CD14-positive monocyte (primary cell): ENCODE measurements at regions not wholly inside any gene's neighbourhood (a gene's known extent, or its start where the extent isn't known, plus 50 kb on each side); places are given as distances from the start of the nearest gene placed in this dataset.

ENCODE experiments used
- DNase-seq, 3 donors: peaks; one replicate each; pipeline ENCODE4 v3.0.0-alpha.2; 2011 to 2022
- H2AFZ ChIP-seq: 2 replicates; pipeline ENCODE4 v1.6.0; 2012; ENCODE audit warnings: mild to moderate bottlenecking, low read depth, low read length, inconsistent platforms; ENCODE audit not compliant: insufficient read depth, poor library complexity, severe bottlenecking
- H3K27ac ChIP-seq, 2 donors: 1 replicate in 1 of 2; 2 replicates in 1 of 2; pipeline ENCODE4 v1.5.1; 2012 to 2013; ENCODE audit warnings: low read length in 2 of 2, control low read depth in 1 of 2, inconsistent platforms in 1 of 2, low read depth in 1 of 2, mild to moderate bottlenecking in 1 of 2
- H3K27me3 ChIP-seq, 2 donors: one replicate each; pipeline versions ENCODE4 v1.6.0 to v1.6.1; 2011 to 2013; ENCODE audit warnings: low read length in 2 of 2; ENCODE audit not compliant: control insufficient read depth in 2 of 2, insufficient read depth in 2 of 2
- H3K36me3 ChIP-seq, 2 donors: replicated peaks in 1 of 2; 1 replicate in 1 of 2; 2 replicates in 1 of 2; pipeline versions ENCODE4 v1.5.1 to v1.6.1; 2012 to 2013; ENCODE audit warnings: low read length in 2 of 2, control low read depth in 1 of 2, inconsistent platforms in 1 of 2, mild to moderate bottlenecking in 1 of 2; ENCODE audit not compliant: insufficient read depth in 2 of 2, control insufficient read depth in 1 of 2
- H3K4me1 ChIP-seq, 2 donors: 1 replicate in 1 of 2; 2 replicates in 1 of 2; pipeline versions ENCODE4 v1.5.1 to v1.6.1; 2012 to 2013; ENCODE audit warnings: low read length in 2 of 2, control low read depth in 1 of 2, inconsistent platforms in 1 of 2, mild to moderate bottlenecking in 1 of 2, moderate library complexity in 1 of 2; ENCODE audit not compliant: insufficient read depth in 2 of 2, control insufficient read depth in 1 of 2
- H3K4me2 ChIP-seq: replicated peaks from 2 replicates; pipeline ENCODE3; 2012; ENCODE audit warnings: low read length, moderate library complexity, mild to moderate bottlenecking; ENCODE audit not compliant: poor library complexity, severe bottlenecking; ENCODE audit errors: extremely low read depth
- H3K4me3 ChIP-seq, 3 experiments: fragments of 200-600 bp in 1 of 3; sonication (generic) in 1 of 3; replicated peaks in 1 of 3; 1 replicate in 2 of 3; 2 replicates in 1 of 3; pipeline ENCODE4 v1.5.1; 2011 to 2013; ENCODE audit warnings: low read length in 3 of 3, mild to moderate bottlenecking in 3 of 3, control low read depth in 2 of 3, low read depth in 2 of 3, inconsistent platforms in 1 of 3, moderate library complexity in 1 of 3
- H3K79me2 ChIP-seq: 2 replicates; pipeline ENCODE4 v1.6.0; 2012; ENCODE audit warnings: mild to moderate bottlenecking, control low read depth, inconsistent platforms, low read length, moderate library complexity; ENCODE audit not compliant: insufficient read depth
- H3K9ac ChIP-seq: 2 replicates; pipeline ENCODE4 v1.6.0; 2017; ENCODE audit warnings: low read length, mild to moderate bottlenecking; ENCODE audit not compliant: insufficient read depth, poor library complexity, severe bottlenecking
- H3K9me3 ChIP-seq, 2 donors: replicated peaks in 1 of 2; 1 replicate in 1 of 2; 2 replicates in 1 of 2; pipeline versions ENCODE4 v1.5.1 to v1.6.1; 2012 to 2013; ENCODE audit warnings: low read length in 2 of 2, control low read depth in 1 of 2; ENCODE audit not compliant: control insufficient read depth in 1 of 2, insufficient read depth in 1 of 2
- H4K20me1 ChIP-seq: 2 replicates; pipeline ENCODE4 v1.6.0; 2012; ENCODE audit warnings: mild to moderate bottlenecking, low read length, control low read depth, moderate library complexity; ENCODE audit not compliant: insufficient read depth
- H3K27ac Mint-ChIP-seq, 7 donors: one replicate each; pipeline ENCODE4 v1.8.0; 2020; ENCODE audit warnings: mild to moderate bottlenecking in 7 of 7, mixed read lengths in 7 of 7, moderate library complexity in 6 of 7, inconsistent platforms in 2 of 7
- H3K27me3 Mint-ChIP-seq, 3 donors: one replicate each; pipeline ENCODE4 v1.8.0; 2021 to 2022; ENCODE audit warnings: low read depth in 3 of 3, mild to moderate bottlenecking in 3 of 3, mixed read lengths in 3 of 3, moderate library complexity in 3 of 3, inconsistent platforms in 1 of 3
- H3K36me3 Mint-ChIP-seq, 2 donors: one replicate each; pipeline ENCODE4 v1.8.0; 2020; ENCODE audit warnings: mixed read lengths in 2 of 2, inconsistent platforms in 1 of 2, mild to moderate bottlenecking in 1 of 2
- H3K4me1 Mint-ChIP-seq: one replicate; pipeline ENCODE4 v1.8.0; 2020; ENCODE audit warnings: mild to moderate bottlenecking, mixed read lengths
- H3K4me3 Mint-ChIP-seq, 2 donors: one replicate each; pipeline ENCODE4 v1.8.0; 2020; ENCODE audit warnings: mild to moderate bottlenecking in 2 of 2, mixed read lengths in 2 of 2, moderate library complexity in 1 of 2
- H3K9me3 Mint-ChIP-seq, 7 donors: one replicate each; pipeline ENCODE4 v1.8.0; 2020 to 2022; ENCODE audit warnings: mixed read lengths in 7 of 7, mild to moderate bottlenecking in 6 of 7, moderate library complexity in 6 of 7, inconsistent platforms in 2 of 7
- WGBS: methylation state at CpG from one replicate; pipeline ENCODE4 v1.1.5; 2013; ENCODE audit warnings: missing lambda C conversion rate; ENCODE audit not compliant: insufficient coverage; 5-methylcytosine and 5-hydroxymethylcytosine counted together
- intact Hi-C, 2 donors: fragments of 100-400 bp; cut with micrococcal nuclease; formaldehyde crosslinking; loops; one replicate each; pipeline versions ENCODE4 v1.15.0 to v1.15.1; 2023
- TF ChIP-seq, protein P1 (sequence below): fragments of 200-600 bp; IDR thresholded peaks from one replicate; pipeline ENCODE4 v1.8.0; 2022; ENCODE audit warnings: antibody characterized with exemption, mild to moderate bottlenecking

DNA sequence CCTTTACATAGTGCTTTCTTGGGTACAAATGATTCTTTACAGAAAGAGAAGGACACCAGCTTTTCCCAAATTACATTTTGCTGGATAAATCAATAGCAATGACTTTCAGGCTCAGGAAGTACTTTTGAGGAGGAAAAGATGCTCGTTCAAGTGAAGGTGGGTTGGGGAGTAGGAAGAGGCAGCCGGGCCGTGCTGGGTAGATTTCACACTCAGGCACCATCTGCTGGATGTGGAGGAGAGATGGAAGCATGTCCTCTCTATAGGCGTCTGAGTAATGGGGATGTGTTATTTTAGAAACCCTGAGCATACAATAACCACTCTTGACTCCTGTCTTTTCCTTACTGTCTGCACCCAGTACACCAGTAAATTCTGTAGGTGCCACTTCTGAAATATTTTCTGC is 152.3 kb upstream of the LARGE1 start:
- Mint-ChIP-seq H3K27ac (no peak overlapping the region), H3K9me3 (peaks cover 0 to 23% (median 9%) of the 10 kb centered on the region in 7 donors), H3K4me1 (no peaks in the 10 kb centered on the region), H3K27me3 (no peaks in the 10 kb centered on the region), H3K36me3 (no peaks in the 10 kb centered on the region), H3K4me3 (no peak overlapping the region)
- WGBS: no CpG with 5 or more reads among the region's 4 CpGs
- Histone ChIP-seq H4K20me1 (no peaks in the 10 kb centered on the region), H3K27ac (no peak overlapping the region), H3K9ac (no peak overlapping the region), H3K36me3 (no peaks in the 10 kb centered on the region), H3K9me3 (peaks cover 12 to 16% of the 10 kb centered on the region in 2 donors), H2AFZ (no peak overlapping the region), H3K4me1 (no peaks in the 10 kb centered on the region), H3K79me2 (no peaks in the 10 kb centered on the region), H3K4me2 (no peak overlapping the region), H3K4me3 (no peak overlapping the region), H3K27me3 (no peaks in the 10 kb centered on the region)
- DNase-seq: no peak
- TF ChIP-seq, protein P1, sequence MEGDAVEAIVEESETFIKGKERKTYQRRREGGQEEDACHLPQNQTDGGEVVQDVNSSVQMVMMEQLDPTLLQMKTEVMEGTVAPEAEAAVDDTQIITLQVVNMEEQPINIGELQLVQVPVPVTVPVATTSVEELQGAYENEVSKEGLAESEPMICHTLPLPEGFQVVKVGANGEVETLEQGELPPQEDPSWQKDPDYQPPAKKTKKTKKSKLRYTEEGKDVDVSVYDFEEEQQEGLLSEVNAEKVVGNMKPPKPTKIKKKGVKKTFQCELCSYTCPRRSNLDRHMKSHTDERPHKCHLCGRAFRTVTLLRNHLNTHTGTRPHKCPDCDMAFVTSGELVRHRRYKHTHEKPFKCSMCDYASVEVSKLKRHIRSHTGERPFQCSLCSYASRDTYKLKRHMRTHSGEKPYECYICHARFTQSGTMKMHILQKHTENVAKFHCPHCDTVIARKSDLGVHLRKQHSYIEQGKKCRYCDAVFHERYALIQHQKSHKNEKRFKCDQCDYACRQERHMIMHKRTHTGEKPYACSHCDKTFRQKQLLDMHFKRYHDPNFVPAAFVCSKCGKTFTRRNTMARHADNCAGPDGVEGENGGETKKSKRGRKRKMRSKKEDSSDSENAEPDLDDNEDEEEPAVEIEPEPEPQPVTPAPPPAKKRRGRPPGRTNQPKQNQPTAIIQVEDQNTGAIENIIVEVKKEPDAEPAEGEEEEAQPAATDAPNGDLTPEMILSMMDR: no peak
- intact Hi-C loops: no loop called here

DNA sequence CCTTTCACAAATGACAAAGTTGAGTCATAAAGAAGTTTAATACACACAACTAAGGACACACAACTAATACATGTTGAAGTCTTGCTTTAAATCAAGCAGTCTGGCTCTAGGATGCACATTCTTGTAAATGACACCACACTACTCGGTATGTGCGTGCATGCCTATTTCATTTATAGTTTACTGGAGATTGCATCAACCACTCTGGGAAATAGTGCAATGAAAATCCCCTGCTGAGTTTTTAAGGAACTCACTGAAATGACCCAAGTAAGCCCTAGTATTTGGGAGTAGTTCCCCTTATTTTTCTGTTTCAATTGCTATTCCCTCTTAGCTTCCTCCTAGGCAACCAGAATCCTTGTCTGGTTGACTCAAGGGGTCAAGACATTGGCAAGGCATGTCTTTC is 160.2 kb upstream of the LARGE1 start:
- H3K9me3 Mint-ChIP-seq: peaks cover 2 to 9% (median 6%) of the 10 kb centered on the region in 7 donors
- H3K36me3 Mint-ChIP-seq: no peaks in the 10 kb centered on the region
- H3K9ac ChIP-seq: no peak overlapping the region
- H3K9me3 ChIP-seq: peaks cover 16 to 20% of the 10 kb centered on the region in 2 donors
- 94% methylated on average over 2 of the region's 2 CpGs for WGBS
- H3K79me2 ChIP-seq: no peaks in the 10 kb centered on the region
- H4K20me1 ChIP-seq: no peaks in the 10 kb centered on the region
- H3K4me1 ChIP-seq: no peaks in the 10 kb centered on the region
- TF ChIP-seq, protein P1: no peak
- intact Hi-C loops: no loop called here
- H3K27me3 Mint-ChIP-seq: peaks cover 0 to 2% (median 0%) of the 10 kb centered on the region in 3 donors
- H3K4me3 Mint-ChIP-seq: no peak overlapping the region
- H3K27me3 ChIP-seq: no peaks in the 10 kb centered on the region
- H3K27ac Mint-ChIP-seq: no peak overlapping the region
- no peak for DNase-seq
- H3K4me1 Mint-ChIP-seq: no peaks in the 10 kb centered on the region
- H3K27ac ChIP-seq: no peak overlapping the region
- no peak overlapping the region for H3K4me3 ChIP-seq
- no peak overlapping the region for H3K4me2 ChIP-seq
- no peak overlapping the region for H2AFZ ChIP-seq
- H3K36me3 ChIP-seq: no peaks in the 10 kb centered on the region
